ENCODE measurements at regions not wholly inside any gene's neighbourhood (a gene's known extent, or its start where the extent isn't known, plus 50 kb on each side); places are given as distances from the start of the nearest gene placed in this dataset.

DNA sequence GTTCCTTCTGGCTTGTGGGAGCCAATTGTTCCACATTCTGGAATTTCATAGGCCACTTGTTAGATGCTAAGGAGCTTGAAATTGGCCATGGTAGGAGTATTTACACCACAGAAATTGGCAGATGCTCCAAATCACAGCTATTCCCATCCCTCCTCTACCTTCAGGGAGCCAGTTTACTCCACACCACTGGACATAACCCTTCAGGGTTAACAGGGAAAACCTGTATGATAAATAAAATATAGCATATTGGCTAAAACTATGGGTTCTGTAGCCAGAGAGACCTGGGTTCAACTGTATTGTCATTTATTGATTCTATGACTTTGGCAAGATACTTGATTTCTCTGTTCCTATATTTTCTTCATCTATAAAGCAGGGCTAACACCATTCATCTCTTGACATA lies 384.2 kb upstream of the PROK2 start (continued):
- TF ChIP-seq, protein P1, sequence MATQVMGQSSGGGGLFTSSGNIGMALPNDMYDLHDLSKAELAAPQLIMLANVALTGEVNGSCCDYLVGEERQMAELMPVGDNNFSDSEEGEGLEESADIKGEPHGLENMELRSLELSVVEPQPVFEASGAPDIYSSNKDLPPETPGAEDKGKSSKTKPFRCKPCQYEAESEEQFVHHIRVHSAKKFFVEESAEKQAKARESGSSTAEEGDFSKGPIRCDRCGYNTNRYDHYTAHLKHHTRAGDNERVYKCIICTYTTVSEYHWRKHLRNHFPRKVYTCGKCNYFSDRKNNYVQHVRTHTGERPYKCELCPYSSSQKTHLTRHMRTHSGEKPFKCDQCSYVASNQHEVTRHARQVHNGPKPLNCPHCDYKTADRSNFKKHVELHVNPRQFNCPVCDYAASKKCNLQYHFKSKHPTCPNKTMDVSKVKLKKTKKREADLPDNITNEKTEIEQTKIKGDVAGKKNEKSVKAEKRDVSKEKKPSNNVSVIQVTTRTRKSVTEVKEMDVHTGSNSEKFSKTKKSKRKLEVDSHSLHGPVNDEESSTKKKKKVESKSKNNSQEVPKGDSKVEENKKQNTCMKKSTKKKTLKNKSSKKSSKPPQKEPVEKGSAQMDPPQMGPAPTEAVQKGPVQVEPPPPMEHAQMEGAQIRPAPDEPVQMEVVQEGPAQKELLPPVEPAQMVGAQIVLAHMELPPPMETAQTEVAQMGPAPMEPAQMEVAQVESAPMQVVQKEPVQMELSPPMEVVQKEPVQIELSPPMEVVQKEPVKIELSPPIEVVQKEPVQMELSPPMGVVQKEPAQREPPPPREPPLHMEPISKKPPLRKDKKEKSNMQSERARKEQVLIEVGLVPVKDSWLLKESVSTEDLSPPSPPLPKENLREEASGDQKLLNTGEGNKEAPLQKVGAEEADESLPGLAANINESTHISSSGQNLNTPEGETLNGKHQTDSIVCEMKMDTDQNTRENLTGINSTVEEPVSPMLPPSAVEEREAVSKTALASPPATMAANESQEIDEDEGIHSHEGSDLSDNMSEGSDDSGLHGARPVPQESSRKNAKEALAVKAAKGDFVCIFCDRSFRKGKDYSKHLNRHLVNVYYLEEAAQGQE (IDR thresholded peaks at IDR 0.05; ENCODE audit: unreplicated experiment) = no peak
- no peak for TF ChIP-seq CTCF (conservative IDR thresholded peaks at IDR 0.05; ENCODE audit: low read depth in 2 of 2)
- no peak for TF ChIP-seq JUNB (IDR thresholded peaks at IDR 0.05; ENCODE audit: unreplicated experiment)
- TF ChIP-seq ZNF331 (CRISPR knock-in tag; IDR thresholded peaks at IDR 0.05; ENCODE audit: low read depth) = no peak

DNA sequence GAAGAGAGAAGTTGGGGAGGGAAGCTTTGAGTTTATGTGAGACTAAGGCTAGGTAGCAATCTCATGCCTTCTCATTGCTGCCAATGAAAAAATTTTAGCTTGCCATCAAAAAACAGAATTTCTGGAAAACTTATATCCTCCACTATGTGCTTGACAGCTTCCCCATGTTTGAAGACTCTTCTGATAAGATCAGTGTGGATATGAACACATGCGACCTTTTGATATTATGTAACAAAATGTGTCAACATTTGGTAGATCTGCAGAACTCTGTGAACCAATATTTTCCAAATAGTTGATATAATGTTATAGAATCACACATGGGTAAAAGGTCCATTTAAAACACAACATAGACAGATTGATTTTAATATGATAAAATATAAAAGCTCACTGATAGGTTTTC lies 380.9 kb upstream of the PROK2 start:
- H4K20me1 ChIP-seq (replicated peaks; ENCODE audit: insufficient read depth) = no peaks in the 10 kb centered on the region
- no peaks in the 10 kb centered on the region for H3K79me2 ChIP-seq (replicated peaks; ENCODE audit: insufficient read depth)
- Mint-ChIP-seq H3K27me3 (ENCODE audit: insufficient read depth, low read depth, poor library complexity) (peaks cover 4% of the 10 kb centered on the region), H3K4me3 (no peak overlapping the region), H3K36me3 (ENCODE audit: low read depth) (no peaks in the 10 kb centered on the region), H3K4me1 (peaks cover 9% of the 10 kb centered on the region), H3K9me3 (no peaks in the 10 kb centered on the region), H3K27ac (no peak overlapping the region)
- TF ChIP-seq ZNF114 (CRISPR knock-in tag; IDR thresholded peaks at IDR 0.05) = no peak
- no peak for TF ChIP-seq CREB1 (CRISPR knock-in tag; IDR thresholded peaks at IDR 0.05; ENCODE audit: low read depth)
- no peak for TF ChIP-seq ETS1 (IDR thresholded peaks at IDR 0.05)
- TF ChIP-seq, protein P2, sequence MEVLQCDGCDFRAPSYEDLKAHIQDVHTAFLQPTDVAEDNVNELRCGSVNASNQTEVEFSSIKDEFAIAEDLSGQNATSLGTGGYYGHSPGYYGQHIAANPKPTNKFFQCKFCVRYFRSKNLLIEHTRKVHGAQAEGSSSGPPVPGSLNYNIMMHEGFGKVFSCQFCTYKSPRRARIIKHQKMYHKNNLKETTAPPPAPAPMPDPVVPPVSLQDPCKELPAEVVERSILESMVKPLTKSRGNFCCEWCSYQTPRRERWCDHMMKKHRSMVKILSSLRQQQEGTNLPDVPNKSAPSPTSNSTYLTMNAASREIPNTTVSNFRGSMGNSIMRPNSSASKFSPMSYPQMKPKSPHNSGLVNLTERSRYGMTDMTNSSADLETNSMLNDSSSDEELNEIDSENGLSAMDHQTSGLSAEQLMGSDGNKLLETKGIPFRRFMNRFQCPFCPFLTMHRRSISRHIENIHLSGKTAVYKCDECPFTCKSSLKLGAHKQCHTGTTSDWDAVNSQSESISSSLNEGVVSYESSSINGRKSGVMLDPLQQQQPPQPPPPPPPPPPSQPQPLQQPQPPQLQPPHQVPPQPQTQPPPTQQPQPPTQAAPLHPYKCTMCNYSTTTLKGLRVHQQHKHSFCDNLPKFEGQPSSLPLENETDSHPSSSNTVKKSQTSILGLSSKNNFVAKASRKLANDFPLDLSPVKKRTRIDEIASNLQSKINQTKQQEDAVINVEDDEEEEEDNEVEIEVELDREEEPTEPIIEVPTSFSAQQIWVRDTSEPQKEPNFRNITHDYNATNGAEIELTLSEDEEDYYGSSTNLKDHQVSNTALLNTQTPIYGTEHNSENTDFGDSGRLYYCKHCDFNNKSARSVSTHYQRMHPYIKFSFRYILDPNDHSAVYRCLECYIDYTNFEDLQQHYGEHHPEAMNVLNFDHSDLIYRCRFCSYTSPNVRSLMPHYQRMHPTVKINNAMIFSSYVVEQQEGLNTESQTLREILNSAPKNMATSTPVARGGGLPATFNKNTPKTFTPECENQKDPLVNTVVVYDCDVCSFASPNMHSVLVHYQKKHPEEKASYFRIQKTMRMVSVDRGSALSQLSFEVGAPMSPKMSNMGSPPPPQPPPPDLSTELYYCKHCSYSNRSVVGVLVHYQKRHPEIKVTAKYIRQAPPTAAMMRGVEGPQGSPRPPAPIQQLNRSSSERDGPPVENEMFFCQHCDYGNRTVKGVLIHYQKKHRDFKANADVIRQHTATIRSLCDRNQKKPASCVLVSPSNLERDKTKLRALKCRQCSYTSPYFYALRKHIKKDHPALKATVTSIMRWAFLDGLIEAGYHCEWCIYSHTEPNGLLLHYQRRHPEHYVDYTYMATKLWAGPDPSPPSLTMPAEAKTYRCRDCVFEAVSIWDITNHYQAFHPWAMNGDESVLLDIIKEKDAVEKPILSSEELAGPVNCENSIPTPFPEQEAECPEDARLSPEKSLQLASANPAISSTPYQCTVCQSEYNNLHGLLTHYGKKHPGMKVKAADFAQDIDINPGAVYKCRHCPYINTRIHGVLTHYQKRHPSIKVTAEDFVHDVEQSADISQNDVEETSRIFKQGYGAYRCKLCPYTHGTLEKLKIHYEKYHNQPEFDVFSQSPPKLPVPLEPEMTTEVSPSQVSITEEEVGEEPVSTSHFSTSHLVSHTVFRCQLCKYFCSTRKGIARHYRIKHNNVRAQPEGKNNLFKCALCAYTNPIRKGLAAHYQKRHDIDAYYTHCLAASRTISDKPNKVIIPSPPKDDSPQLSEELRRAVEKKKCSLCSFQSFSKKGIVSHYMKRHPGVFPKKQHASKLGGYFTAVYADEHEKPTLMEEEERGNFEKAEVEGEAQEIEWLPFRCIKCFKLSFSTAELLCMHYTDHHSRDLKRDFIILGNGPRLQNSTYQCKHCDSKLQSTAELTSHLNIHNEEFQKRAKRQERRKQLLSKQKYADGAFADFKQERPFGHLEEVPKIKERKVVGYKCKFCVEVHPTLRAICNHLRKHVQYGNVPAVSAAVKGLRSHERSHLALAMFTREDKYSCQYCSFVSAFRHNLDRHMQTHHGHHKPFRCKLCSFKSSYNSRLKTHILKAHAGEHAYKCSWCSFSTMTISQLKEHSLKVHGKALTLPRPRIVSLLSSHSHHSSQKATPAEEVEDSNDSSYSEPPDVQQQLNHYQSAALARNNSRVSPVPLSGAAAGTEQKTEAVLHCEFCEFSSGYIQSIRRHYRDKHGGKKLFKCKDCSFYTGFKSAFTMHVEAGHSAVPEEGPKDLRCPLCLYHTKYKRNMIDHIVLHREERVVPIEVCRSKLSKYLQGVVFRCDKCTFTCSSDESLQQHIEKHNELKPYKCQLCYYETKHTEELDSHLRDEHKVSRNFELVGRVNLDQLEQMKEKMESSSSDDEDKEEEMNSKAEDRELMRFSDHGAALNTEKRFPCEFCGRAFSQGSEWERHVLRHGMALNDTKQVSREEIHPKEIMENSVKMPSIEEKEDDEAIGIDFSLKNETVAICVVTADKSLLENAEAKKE (CRISPR knock-in tag; IDR thresholded peaks at IDR 0.05) = no peak
- no peak for TF ChIP-seq NANOG (IDR thresholded peaks at IDR 0.05; ENCODE audit: borderline replicate concordance)
- TF ChIP-seq, protein P1 (IDR thresholded peaks at IDR 0.05; ENCODE audit: unreplicated experiment) = no peak
- no peak overlapping the region for H3K4me3 ChIP-seq
- no peak overlapping the region for H3K4me2 ChIP-seq
- DNase-seq (ENCODE audit: low spot score) = no peak
- no peak overlapping the region for H3K27ac ChIP-seq (ENCODE audit: low read depth)
- H2AFZ ChIP-seq = no peak overlapping the region
- no peaks in the 10 kb centered on the region for H3K27me3 ChIP-seq (ENCODE audit: insufficient read depth)
- no peak for ATAC-seq
- no peaks in the 10 kb centered on the region for H3K36me3 ChIP-seq (ENCODE audit: insufficient read depth)
- no peaks in the 10 kb centered on the region for H3K4me1 ChIP-seq (ENCODE audit: insufficient read depth)
- no peaks in the 10 kb centered on the region for H3K9me2 ChIP-seq (ENCODE audit: insufficient read depth)
- no peaks in the 10 kb centered on the region for H3F3A ChIP-seq (replicated peaks; ENCODE audit: low read depth)
